Osteocyte (in vitro differentiated cells): ENCODE measurements at regions not wholly inside any gene's neighbourhood (a gene's known extent, or its start where the extent isn't known, plus 50 kb on each side); places are given as distances from the start of the nearest gene placed in this dataset.
"Not testable (repeated sequence)": the region's sequence is repeated elsewhere in the genome, so short reads cannot be mapped to it uniquely, and the experiment has no call there.

Experiments used
- DNase-seq: peaks from one replicate; pipeline ENCODE4 v3.0.0; 2021; ENCODE audit warnings: mixed read lengths; ENCODE audit not compliant: unreplicated experiment; ENCODE audit errors: extremely low spot score
- H3K27ac Mint-ChIP-seq: one replicate; pipeline ENCODE4 v1.8.0; 2021; ENCODE audit warnings: mild to moderate bottlenecking, mixed read lengths; ENCODE audit not compliant: unreplicated experiment
- H3K27me3 Mint-ChIP-seq: one replicate; pipeline ENCODE4 v1.8.0; 2021; ENCODE audit warnings: mixed read lengths; ENCODE audit not compliant: unreplicated experiment
- H3K36me3 Mint-ChIP-seq: one replicate; pipeline ENCODE4 v1.8.0; 2021; ENCODE audit warnings: mixed read lengths; ENCODE audit not compliant: unreplicated experiment
- H3K4me1 Mint-ChIP-seq: one replicate; pipeline ENCODE4 v1.8.0; 2021; ENCODE audit warnings: mixed read lengths; ENCODE audit not compliant: unreplicated experiment
- H3K4me3 Mint-ChIP-seq: one replicate; pipeline ENCODE4 v1.8.0; 2021; ENCODE audit warnings: mild to moderate bottlenecking, moderate library complexity, mixed read lengths; ENCODE audit not compliant: unreplicated experiment
- H3K9me3 Mint-ChIP-seq: one replicate; pipeline ENCODE4 v1.8.0; 2021; ENCODE audit warnings: mixed read lengths; ENCODE audit not compliant: unreplicated experiment
- TF ChIP-seq, protein P1 (sequence below): fragments of 200-600 bp; sonication (generic); IDR thresholded peaks from 2 replicates; pipeline ENCODE4 v1.5.0; 2021; ENCODE audit warnings: antibody characterized with exemption, mild to moderate bottlenecking, moderate library complexity

DNA sequence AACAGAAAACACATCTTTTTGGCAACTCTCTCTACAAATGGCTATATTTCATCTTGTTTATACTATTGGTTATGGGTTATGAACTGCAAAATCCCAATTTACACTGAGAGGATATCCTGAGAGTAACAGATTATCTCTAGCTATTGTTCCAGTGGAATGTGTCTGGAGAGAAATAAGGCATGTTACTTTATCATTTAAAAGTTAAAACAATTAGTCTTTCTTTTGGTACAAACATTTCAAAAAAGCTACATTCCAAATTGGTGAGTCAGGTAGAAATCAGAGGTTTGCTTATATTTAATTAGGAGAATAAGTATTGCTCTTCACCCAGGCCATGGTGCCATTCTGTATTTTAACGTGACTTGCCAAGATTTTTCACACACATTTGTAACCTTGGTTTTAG is 411.6 kb downstream of the CCER1 start:
- no peak overlapping the region for H3K27ac Mint-ChIP-seq
- TF ChIP-seq, protein P1, sequence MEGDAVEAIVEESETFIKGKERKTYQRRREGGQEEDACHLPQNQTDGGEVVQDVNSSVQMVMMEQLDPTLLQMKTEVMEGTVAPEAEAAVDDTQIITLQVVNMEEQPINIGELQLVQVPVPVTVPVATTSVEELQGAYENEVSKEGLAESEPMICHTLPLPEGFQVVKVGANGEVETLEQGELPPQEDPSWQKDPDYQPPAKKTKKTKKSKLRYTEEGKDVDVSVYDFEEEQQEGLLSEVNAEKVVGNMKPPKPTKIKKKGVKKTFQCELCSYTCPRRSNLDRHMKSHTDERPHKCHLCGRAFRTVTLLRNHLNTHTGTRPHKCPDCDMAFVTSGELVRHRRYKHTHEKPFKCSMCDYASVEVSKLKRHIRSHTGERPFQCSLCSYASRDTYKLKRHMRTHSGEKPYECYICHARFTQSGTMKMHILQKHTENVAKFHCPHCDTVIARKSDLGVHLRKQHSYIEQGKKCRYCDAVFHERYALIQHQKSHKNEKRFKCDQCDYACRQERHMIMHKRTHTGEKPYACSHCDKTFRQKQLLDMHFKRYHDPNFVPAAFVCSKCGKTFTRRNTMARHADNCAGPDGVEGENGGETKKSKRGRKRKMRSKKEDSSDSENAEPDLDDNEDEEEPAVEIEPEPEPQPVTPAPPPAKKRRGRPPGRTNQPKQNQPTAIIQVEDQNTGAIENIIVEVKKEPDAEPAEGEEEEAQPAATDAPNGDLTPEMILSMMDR, result no peak
- no peak overlapping the region for H3K4me3 Mint-ChIP-seq
- peaks cover 9% of the 10 kb centered on the region for H3K4me1 Mint-ChIP-seq
- no peak for DNase-seq
- no peaks in the 10 kb centered on the region for H3K36me3 Mint-ChIP-seq
- H3K9me3 Mint-ChIP-seq, result no peaks in the 10 kb centered on the region
- no peaks in the 10 kb centered on the region for H3K27me3 Mint-ChIP-seq

DNA sequence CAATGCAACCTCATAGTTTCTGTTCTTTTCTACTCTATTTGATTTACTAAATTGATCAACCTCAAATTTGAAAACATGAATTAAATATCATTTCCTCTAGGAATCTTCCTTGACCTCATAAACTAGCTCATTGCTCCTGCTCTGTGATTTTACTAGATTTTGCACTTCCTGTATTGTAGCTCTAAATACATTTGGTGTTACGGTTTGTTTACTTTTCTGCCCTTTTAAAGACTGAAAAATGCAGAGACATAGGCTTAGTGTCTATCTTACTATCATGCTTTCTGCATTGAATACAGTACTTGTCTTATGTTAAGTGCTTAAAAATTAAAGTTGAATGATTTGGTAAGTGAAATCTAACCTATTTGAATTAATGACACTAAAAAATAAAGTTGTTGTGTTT is 412.1 kb downstream of the CCER1 start:
- not testable (repeated sequence) for H3K27me3 Mint-ChIP-seq, H3K4me1 Mint-ChIP-seq, H3K9me3 Mint-ChIP-seq, H3K27ac Mint-ChIP-seq, H3K36me3 Mint-ChIP-seq, DNase-seq, H3K4me3 Mint-ChIP-seq

DNA sequence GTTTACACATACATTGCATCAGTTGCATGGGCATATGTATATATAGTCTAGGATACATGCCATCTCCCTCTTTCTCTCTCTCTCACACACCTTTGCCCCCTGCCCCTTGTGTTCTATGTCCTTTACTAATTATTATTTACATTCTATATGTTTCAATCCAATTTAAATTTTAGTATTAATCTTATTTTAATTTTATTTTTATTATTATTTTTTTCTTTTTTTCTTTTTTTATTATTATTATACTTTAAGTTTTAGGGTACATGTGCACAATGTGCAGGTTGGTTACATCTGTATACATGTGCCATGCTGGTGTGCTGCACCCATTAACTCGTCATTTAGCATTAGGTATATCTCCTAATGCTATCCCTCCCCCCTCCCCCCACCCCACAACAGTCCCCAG is 421.1 kb downstream of the CCER1 start:
- DNase-seq, H3K27me3 Mint-ChIP-seq, H3K9me3 Mint-ChIP-seq, H3K4me1 Mint-ChIP-seq, H3K36me3 Mint-ChIP-seq, H3K27ac Mint-ChIP-seq, H3K4me3 Mint-ChIP-seq: not testable (repeated sequence)

DNA sequence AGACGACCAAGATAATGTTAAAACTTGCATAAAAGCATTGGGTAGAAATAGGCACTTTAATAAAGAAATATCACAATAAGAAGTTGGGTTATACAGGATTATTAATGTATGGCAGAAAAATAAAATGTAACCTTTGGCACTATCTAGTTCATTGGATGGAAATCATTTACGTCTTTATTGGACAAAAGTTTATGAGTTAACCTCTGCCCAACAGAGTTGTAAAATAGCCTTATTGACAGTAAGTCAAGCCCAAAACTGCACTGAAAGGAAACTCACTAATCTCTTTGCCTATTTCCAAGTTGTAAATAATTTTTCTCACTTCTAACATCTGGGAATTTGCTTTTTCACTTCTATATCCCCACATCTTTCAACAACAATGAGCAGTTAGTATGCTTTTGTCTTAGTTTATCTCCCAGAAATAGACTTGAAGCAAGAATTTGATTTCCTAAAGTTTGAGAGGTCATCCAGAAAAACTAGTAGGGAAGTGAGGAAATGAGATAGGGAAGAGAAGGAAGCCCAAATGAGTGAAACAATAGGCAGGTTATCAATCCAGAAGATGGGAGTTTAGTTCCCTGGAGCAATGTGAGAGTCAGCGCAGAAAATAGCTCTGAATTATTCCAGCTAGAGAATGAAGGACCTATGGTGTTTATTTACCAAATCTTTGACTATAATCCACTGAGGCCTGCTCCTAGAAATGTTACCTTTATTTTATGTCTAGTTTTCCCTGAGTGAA is 434.8 kb downstream of the CCER1 start:
- Mint-ChIP-seq H3K9me3 (no peaks in the 10 kb centered on the region), H3K27me3 (no peaks in the 10 kb centered on the region), H3K27ac (no peak overlapping the region), H3K4me3 (no peak overlapping the region), H3K4me1 (peaks cover 16% of the 10 kb centered on the region), H3K36me3 (no peaks in the 10 kb centered on the region)
- no peak for DNase-seq
- TF ChIP-seq, protein P1, result no peak

DNA sequence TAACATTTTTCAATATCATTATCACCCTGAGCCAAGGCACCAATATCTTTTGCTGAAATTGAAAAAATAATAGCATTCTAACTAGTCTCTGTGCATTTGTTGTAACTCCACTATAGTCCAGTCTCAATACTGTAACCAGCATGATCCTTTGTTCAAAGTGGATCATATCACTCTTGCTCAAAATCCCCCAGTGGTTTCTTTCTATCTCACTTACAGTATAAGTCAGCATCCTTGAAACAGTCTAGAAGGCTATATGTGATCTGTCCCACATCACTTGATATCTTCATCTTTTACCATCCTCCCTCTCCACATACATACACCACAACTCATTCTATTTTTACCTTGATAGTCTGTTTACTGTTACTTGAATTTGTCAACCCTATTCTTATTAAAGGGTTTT is 435.7 kb downstream of the CCER1 start:
- TF ChIP-seq, protein P1, result no peak
- Mint-ChIP-seq H3K36me3 (no peaks in the 10 kb centered on the region), H3K4me1 (peaks cover 23% of the 10 kb centered on the region), H3K27ac (no peak overlapping the region), H3K4me3 (no peak overlapping the region), H3K27me3 (no peaks in the 10 kb centered on the region), H3K9me3 (no peaks in the 10 kb centered on the region)
- DNase-seq, result no peak

DNA sequence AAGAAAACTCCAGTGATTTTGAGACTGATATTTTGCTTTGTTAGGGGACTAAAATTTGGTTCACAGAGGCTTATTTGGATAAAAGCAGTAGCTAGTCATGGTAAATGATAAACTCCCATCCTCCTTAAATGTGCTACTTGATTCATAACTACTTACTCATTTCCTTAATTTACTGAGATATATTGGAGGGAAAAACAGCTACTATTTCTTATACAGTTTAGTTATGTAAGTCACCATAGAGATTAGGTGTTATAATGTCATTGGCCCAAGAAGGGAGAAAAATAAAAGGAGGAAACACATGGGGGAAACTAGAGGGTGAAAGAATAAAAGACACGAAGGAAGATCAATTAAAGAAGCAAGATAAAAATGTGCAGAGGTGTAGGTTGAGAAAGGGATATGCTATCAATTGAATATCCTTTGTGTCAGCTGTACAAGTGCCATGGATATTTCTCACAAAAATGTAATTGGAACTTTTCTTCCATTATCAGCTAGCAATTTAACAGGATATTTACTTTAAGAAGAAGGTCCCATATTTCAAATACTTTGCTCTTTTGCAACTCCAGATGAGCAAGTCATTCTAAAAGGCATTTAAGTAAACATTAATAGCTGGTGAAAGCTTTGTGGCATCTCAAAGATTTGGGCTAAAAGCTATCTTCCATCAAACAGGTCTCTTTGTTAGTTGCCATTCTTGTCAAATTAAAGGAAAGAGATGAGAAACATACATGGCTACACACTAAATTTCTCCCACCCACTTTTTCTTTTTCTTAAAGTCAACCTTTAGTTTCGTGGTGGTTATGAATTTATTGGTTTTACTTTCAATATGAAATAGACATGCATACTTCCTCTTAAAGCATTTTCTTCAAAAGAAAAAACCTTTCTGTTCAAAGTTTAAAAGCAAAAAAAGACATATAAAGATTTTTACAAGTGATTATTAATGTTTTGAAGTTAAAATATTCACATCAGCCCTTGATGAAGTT is 439.5 kb downstream of the CCER1 start:
- Mint-ChIP-seq H3K36me3 (no peaks in the 10 kb centered on the region), H3K27ac (no peak overlapping the region), H3K4me3 (no peak overlapping the region), H3K4me1 (peaks cover 27% of the 10 kb centered on the region), H3K9me3 (no peaks in the 10 kb centered on the region), H3K27me3 (no peaks in the 10 kb centered on the region)
- TF ChIP-seq, protein P1, result no peak
- DNase-seq, result no peak
